ENCODE measurements at regions not wholly inside any gene's neighbourhood (a gene's known extent, or its start where the extent isn't known, plus 50 kb on each side); places are given as distances from the start of the nearest gene placed in this dataset.

DNA sequence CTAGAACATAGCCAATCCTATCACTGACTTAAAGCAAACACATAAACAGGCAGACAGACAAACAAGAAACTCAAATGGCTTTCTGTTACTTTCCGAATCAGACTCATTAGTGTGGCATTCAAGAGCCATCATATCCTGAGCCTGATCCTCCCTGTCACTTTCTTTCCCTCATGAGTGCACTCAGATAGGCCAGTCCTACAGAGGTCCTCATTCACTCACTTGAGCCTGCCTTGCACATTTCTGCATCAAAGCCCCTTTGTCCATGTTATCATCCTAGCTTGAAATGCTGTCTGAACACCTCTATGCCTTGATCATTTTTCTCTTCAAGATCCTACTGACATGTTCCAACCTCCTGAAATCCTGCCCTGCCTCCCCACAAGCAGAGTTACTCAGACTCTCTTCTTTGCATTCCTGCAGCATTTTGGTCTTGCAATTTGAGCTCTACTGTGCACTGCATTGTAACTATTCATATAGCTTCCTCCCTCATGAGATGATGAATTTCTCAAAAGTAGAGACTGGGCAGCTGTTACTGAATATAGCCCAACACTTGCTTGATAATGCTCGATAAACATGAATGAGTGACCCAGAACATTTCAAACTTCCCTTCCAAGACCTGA lies 126.9 kb downstream of the PALM2AKAP2 start:
- Histone ChIP-seq H3K27me3 (no peaks in the 10 kb centered on the region), H3K27ac (peak overlapping the region in 1 of 4 donors; percentile 43), H3K36me3 (no peaks in the 10 kb centered on the region), H3K9me3 (no peaks in the 10 kb centered on the region), H3K4me1 (no peaks in the 10 kb centered on the region), H3K4me3 (no peak overlapping the region)
- no peak for DNase-seq
- intact Hi-C loops (cut with DNase I), result loop anchor here (2.0 to 10.0 kb wide), 2 partner anchors 310 to 718 kb away; no protein-coding TSS in a partner anchor
- 65 to 74% methylated on average over 2 of the region's 2 CpGs for WGBS, 2 donors
- no peak for TF ChIP-seq EP300 (IDR thresholded peaks at IDR 0.05)
- TF ChIP-seq, protein P1, sequence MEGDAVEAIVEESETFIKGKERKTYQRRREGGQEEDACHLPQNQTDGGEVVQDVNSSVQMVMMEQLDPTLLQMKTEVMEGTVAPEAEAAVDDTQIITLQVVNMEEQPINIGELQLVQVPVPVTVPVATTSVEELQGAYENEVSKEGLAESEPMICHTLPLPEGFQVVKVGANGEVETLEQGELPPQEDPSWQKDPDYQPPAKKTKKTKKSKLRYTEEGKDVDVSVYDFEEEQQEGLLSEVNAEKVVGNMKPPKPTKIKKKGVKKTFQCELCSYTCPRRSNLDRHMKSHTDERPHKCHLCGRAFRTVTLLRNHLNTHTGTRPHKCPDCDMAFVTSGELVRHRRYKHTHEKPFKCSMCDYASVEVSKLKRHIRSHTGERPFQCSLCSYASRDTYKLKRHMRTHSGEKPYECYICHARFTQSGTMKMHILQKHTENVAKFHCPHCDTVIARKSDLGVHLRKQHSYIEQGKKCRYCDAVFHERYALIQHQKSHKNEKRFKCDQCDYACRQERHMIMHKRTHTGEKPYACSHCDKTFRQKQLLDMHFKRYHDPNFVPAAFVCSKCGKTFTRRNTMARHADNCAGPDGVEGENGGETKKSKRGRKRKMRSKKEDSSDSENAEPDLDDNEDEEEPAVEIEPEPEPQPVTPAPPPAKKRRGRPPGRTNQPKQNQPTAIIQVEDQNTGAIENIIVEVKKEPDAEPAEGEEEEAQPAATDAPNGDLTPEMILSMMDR (IDR thresholded peaks at IDR 0.05), result no peak

DNA sequence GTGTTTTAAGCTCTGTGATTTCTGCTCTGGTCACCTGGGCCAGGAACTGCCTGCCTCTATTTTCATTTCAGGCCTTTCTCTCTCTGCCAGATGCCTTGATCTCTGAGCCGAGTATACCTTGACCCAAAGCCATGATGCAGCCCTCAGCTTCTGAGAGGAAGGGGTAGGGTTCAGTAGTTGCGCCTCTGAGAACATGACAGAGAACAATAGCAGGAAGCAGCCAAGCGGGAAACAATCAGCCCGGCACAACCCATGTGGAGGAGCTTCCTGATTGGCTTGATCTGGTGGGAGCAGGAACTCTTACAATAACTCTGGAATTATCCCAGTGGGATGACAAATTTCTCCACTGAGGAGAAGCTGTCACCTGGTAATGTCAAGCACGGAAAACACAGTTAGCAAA lies 127.4 kb downstream of the PALM2AKAP2 start:
- Histone ChIP-seq H3K36me3 (no peaks in the 10 kb centered on the region), H3K4me1 (peaks cover 0 to 3% (median 0%) of the 10 kb centered on the region in 4 donors), H3K9me3 (no peaks in the 10 kb centered on the region), H3K27ac (peak overlapping the region in 1 of 4 donors; percentile 43), H3K27me3 (no peaks in the 10 kb centered on the region), H3K4me3 (no peak overlapping the region)
- TF ChIP-seq POLR2AphosphoS5 (IDR thresholded peaks at IDR 0.05), result peak in 1 of 4 donors; percentile 14
- TF ChIP-seq, protein P1 (IDR thresholded peaks at IDR 0.05), result no peak
- WGBS, 2 donors, result 19 to 42% methylated on average over 5 of the region's 5 CpGs
- DNase-seq, result no peak
- intact Hi-C loops (cut with DNase I), result loop anchor here (2.0 to 10.0 kb wide), 2 partner anchors 309 to 717 kb away; no protein-coding TSS in a partner anchor

DNA sequence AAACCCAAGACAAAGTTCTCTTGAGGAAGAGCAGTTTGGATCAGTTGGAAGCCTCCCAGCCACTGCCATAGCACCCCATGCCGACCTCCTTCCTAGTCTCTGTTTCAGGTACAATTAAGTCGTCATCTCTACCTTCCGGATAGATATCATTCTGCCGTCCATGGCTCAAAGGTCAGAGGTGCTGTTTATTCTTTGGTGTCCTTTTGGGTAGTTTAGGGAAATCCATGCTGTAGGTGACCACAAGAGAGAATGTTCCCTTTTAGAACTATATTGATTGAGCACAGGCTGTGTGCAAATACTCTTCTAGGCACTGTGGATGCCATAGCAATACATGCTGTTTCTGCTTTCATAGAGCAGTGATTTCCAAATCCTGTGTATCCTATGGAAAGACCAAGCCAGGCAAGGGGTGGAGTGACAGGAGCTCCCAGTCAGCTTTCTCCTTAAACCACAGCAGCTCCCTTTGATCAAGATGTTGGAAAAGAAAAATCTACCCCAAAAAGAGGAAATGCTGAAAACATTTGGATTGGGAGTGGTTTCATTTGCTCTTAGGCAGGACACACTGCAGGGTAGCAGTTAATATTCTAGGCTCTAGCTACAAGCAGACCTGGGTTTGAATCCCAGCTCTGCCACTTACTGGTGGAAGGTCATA lies 127.9 kb downstream of the PALM2AKAP2 start:
- no peaks in the 10 kb centered on the region for H3K36me3 ChIP-seq
- intact Hi-C loops (cut with DNase I), result loop anchor here (2.0 to 10.0 kb wide), 2 partner anchors 309 to 717 kb away; no protein-coding TSS in a partner anchor
- no peak for DNase-seq
- WGBS, 2 donors, result 16 to 65% methylated on average over 4 of the region's 4 CpGs
- H3K27ac ChIP-seq, result peak overlapping the region in 3 of 4 donors; percentile 1 to 55 (median 3)
- TF ChIP-seq POLR2A (IDR thresholded peaks at IDR 0.05) (no peak), POLR2AphosphoS5 (IDR thresholded peaks at IDR 0.05) (no peak)
- TF ChIP-seq, protein P1 (IDR thresholded peaks at IDR 0.05), result no peak
- H3K4me3 ChIP-seq, result no peak overlapping the region
- no peaks in the 10 kb centered on the region for H3K9me3 ChIP-seq
- peaks cover 0 to 8% (median 2%) of the 10 kb centered on the region in 4 donors for H3K4me1 ChIP-seq
- H3K27me3 ChIP-seq, result no peaks in the 10 kb centered on the region

DNA sequence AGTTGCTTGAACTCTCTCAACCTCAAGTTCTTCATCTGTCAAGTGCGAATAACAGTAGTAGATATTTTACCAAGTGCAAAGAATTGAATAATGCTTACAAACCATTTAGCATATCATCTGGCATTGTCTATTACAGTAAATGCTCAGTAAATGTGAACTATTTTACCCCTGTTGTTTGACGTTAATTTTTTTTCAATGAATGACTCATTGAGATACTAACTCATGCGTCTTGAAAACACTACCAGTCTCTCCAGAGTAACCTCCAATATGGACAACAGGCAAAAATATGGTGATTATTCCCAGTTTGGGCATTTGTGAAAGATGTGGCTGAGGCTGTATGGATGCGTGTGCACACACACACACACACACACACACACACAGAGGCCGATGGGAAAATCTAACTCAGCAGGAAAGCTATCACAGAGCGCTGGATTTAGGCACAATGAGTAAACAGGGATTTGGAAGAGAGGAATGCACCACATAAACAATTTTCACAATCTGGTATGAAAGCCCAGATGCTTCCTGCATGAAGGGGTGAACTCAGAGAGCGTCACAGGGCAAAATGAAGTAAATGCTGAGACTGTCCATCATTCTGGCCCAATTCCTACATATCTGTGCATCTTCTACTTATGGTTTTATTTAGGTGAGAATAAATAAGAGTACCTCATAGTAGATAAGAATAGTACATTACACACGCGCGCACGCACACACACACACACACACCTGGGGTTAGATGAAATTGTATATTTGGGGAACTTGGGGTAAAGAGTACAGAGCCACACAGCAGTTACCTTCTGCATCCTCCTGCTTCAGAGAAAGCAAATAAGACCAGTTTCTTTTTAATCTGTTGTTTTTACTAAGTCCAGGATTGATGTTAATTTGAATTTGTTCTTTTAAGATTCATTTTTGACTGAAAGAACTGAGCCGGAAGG lies 128.7 kb downstream of the PALM2AKAP2 start:
- no peak overlapping the region for H3K4me3 ChIP-seq
- intact Hi-C loops (cut with DNase I), result loop anchor here (10.0 kb wide), 1 partner anchor 716 kb away; no protein-coding TSS in a partner anchor
- no peak for DNase-seq
- H3K27me3 ChIP-seq, result no peaks in the 10 kb centered on the region
- 71 to 86% methylated on average over 12 of the region's 12 CpGs for WGBS, 2 donors
- TF ChIP-seq, protein P1 (IDR thresholded peaks at IDR 0.05), result no peak
- no peak for TF ChIP-seq EP300 (IDR thresholded peaks at IDR 0.05)
- TF ChIP-seq POLR2AphosphoS5 (IDR thresholded peaks at IDR 0.05), result no peak
- TF ChIP-seq POLR2A (IDR thresholded peaks at IDR 0.05), result no peak
- peak overlapping the region in 1 of 4 donors; percentile 55 for H3K27ac ChIP-seq
- H3K9me3 ChIP-seq, result no peaks in the 10 kb centered on the region
- H3K36me3 ChIP-seq, result no peaks in the 10 kb centered on the region
- H3K4me1 ChIP-seq, result peaks cover 0 to 15% (median 8%) of the 10 kb centered on the region in 4 donors
